NCI-H1417 (cell line): ENCODE measurements at regions not wholly inside any gene's neighbourhood (a gene's known extent, or its start where the extent isn't known, plus 50 kb on each side); places are given as distances from the start of the nearest gene placed in this dataset.

ENCODE experiments used
- DNase-seq, 3 experiments: peaks; one replicate each; lab custom pipeline; 2025; lab: John Stamatoyannopoulos, UW

- no peak for DNase-seq
These were observed 214.2 kb downstream of the CHRM3 start for GRCh38 chr1:239600588-239600987.

GRCh38 chr1:239601108-239601507 is 214.7 kb downstream of the CHRM3 start:
- DNase-seq, result no peak

GRCh38 chr1:239603530-239603929 is 217.2 kb downstream of the CHRM3 start:
- DNase-seq, result no peak

- DNase-seq, result no peak
These were observed 220.6 kb downstream of the CHRM3 start for GRCh38 chr1:239606850-239607400.

GRCh38 chr1:239608469-239608868 is 222.1 kb downstream of the CHRM3 start:
- no peak for DNase-seq

GRCh38 chr1:239612379-239612778 is 226.0 kb downstream of the CHRM3 start:
- DNase-seq, result no peak

GRCh38 chr1:239616673-239617072 is 230.3 kb downstream of the CHRM3 start:
- no peak for DNase-seq

GRCh38 chr1:239617259-239617658 is 230.9 kb downstream of the CHRM3 start:
- no peak for DNase-seq

GRCh38 chr1:239617731-239618130 is 231.4 kb downstream of the CHRM3 start:
- no peak for DNase-seq

GRCh38 chr1:239619190-239619589 is 232.8 kb downstream of the CHRM3 start:
- DNase-seq, result no peak

GRCh38 chr1:239630767-239631166 is 244.4 kb downstream of the CHRM3 start:
- DNase-seq, result no peak

GRCh38 chr1:239633432-239633831 is 247.1 kb downstream of the CHRM3 start:
- no peak for DNase-seq

GRCh38 chr1:239635276-239635675 is 248.9 kb downstream of the CHRM3 start:
- no peak for DNase-seq

- DNase-seq, result no peak
These were observed 250.0 kb downstream of the CHRM3 start for GRCh38 chr1:239636347-239636746.

- DNase-seq, result no peak
These were observed 258.2 kb downstream of the CHRM3 start for GRCh38 chr1:239644604-239645003.

- no peak for DNase-seq
These were observed 260.7 kb downstream of the CHRM3 start for GRCh38 chr1:239647045-239647444.

- DNase-seq, result no peak
These were observed 261.7 kb downstream of the CHRM3 start for GRCh38 chr1:239647964-239648632.

- no peak for DNase-seq
These were observed 268.7 kb downstream of the CHRM3 start for GRCh38 chr1:239655023-239655422.

GRCh38 chr1:239657291-239657690 is 270.9 kb downstream of the CHRM3 start:
- no peak for DNase-seq

- no peak for DNase-seq
These were observed 276.6 kb downstream of the CHRM3 start for GRCh38 chr1:239662950-239663349.

- no peak for DNase-seq
These were observed 285.9 kb downstream of the CHRM3 start for GRCh38 chr1:239672256-239672655.

- no peak for DNase-seq
These were observed 289.4 kb downstream of the CHRM3 start for GRCh38 chr1:239675735-239676134.

GRCh38 chr1:239676522-239677273 is 290.3 kb downstream of the CHRM3 start:
- DNase-seq, result no peak
